Endothelial cell of umbilical vein (primary cell): ENCODE measurements at regions not wholly inside any gene's neighbourhood (a gene's known extent, or its start where the extent isn't known, plus 50 kb on each side); places are given as distances from the start of the nearest gene placed in this dataset.

Source experiments
- BruUV-seq: library from RNA; stranded (reverse); fragments of 400-500 nt; replicated peaks from 2 replicates; lab custom pipeline; 2021; lab: Mats Ljungman, UMichigan
- CTCF ChIA-PET: fragments of 300-600, 350-600 bp; sonication (Branson Sonifier 250); formaldehyde crosslinking; loops from one replicate; lab custom pipeline; 2021; ENCODE audit warnings: antibody characterized with exemption, inconsistent platforms; lab: Charles Lee
- POLR2A ChIA-PET: fragments of 300-600, 350-600 bp; sonication (Branson Sonifier 250); formaldehyde crosslinking; loops from one replicate; lab custom pipeline; 2021; ENCODE audit warnings: antibody characterized with exemption, inconsistent platforms; lab: Charles Lee
- DNase-seq: peaks from one replicate; pipeline ENCODE4 v3.0.0-alpha.2; 2011; ENCODE audit warnings: low read depth, low spot score
- FAIRE-seq: peaks from 2 replicates; lab custom pipeline; 2011; peaks lifted over from hg19 to GRCh38; lab: Jason Lieb, UNC
- H2AFZ ChIP-seq: 2 replicates; pipeline ENCODE4 v1.6.0; 2012; ENCODE audit warnings: low read depth, low read length, control low read depth, inconsistent platforms
- H3K27ac ChIP-seq: 2 replicates; pipeline ENCODE4 v1.5.1; 2011; ENCODE audit warnings: low read depth, mild to moderate bottlenecking, control low read depth, low read length, moderate library complexity; ENCODE audit not compliant: insufficient read depth
- H3K27me3 ChIP-seq, 2 experiments: 2 replicates each; pipeline versions ENCODE4 v1.6.0 to v1.6.1; 2011; ENCODE audit warnings: low read length in 2 of 2, mixed read lengths in 1 of 2; ENCODE audit not compliant: control insufficient read depth in 2 of 2, insufficient read depth in 2 of 2
- H3K36me3 ChIP-seq, 2 experiments: 2 replicates in 1 of 2; 3 replicates in 1 of 2; pipeline ENCODE4 v1.5.1; 2011; ENCODE audit warnings: low read length in 2 of 2, mild to moderate bottlenecking in 1 of 2, moderate library complexity in 1 of 2; ENCODE audit not compliant: control insufficient read depth in 2 of 2, insufficient read depth in 2 of 2; ENCODE audit errors: extremely low read depth in 1 of 2
- H3K4me1 ChIP-seq: 3 replicates; pipeline ENCODE4 v1.5.1; 2011; ENCODE audit warnings: mild to moderate bottlenecking, low read length; ENCODE audit not compliant: control insufficient read depth, insufficient read depth; ENCODE audit errors: extremely low read depth
- H3K4me2 ChIP-seq: 2 replicates; pipeline ENCODE4 v1.6.1; 2011; ENCODE audit warnings: low read length, control low read depth, mixed read lengths; ENCODE audit not compliant: insufficient read depth
- H3K4me3 ChIP-seq, 3 experiments: fragments of 200-600 bp in 1 of 3; sonication (generic), shearing (Covaris generic) in 1 of 3; replicated peaks in 1 of 3; 2 replicates each; pipeline ENCODE4 v1.5.1; 2011 to 2016; ENCODE audit warnings: control low read depth in 3 of 3, low read length in 3 of 3, mild to moderate bottlenecking in 2 of 3, inconsistent platforms in 1 of 3, low read depth in 1 of 3, moderate library complexity in 1 of 3; ENCODE audit not compliant: insufficient read depth in 1 of 3
- H3K79me2 ChIP-seq: 2 replicates; pipeline ENCODE4 v1.6.0; 2012; ENCODE audit warnings: low read length, inconsistent platforms; ENCODE audit not compliant: control insufficient read depth, insufficient read depth
- H3K9ac ChIP-seq: replicated peaks from 2 replicates; pipeline ENCODE3; 2011; ENCODE audit warnings: low read length, control low read depth; ENCODE audit not compliant: insufficient read depth; ENCODE audit errors: extremely low read depth
- H3K9me1 ChIP-seq: replicated peaks from 3 replicates; pipeline ENCODE4 v1.6.0; 2011; ENCODE audit warnings: mild to moderate bottlenecking, low read length; ENCODE audit not compliant: control insufficient read depth, insufficient read depth; ENCODE audit errors: extremely low read depth
- H3K9me3 ChIP-seq: replicated peaks from 2 replicates; pipeline ENCODE4 v1.5.1; 2012; ENCODE audit warnings: low read length, inconsistent platforms; ENCODE audit not compliant: control insufficient read depth, insufficient read depth
- H4K20me1 ChIP-seq: replicated peaks from 2 replicates; pipeline ENCODE3; 2011; ENCODE audit warnings: mild to moderate bottlenecking, low read length; ENCODE audit not compliant: control insufficient read depth, insufficient read depth; ENCODE audit errors: extremely low read depth
- EZH2 ChIP-seq: IDR thresholded peaks from 2 replicates; pipeline ENCODE4 v1.6.1; 2012; ENCODE audit warnings: borderline replicate concordance, low read depth, mild to moderate bottlenecking, moderate library complexity, low read length, inconsistent platforms; ENCODE audit not compliant: severe bottlenecking
- FOS ChIP-seq: IDR thresholded peaks from 2 replicates; pipeline ENCODE4 v1.6.1; 2011; ENCODE audit warnings: mild to moderate bottlenecking, low read length, moderate library complexity, borderline replicate concordance; ENCODE audit not compliant: insufficient read depth
- GATA2 ChIP-seq: IDR thresholded peaks from 2 replicates; pipeline ENCODE4 v1.7.0; 2011; ENCODE audit warnings: low read depth, mild to moderate bottlenecking, moderate library complexity, mixed read lengths, low read length; ENCODE audit not compliant: insufficient read length, insufficient read depth
- JUN ChIP-seq: IDR thresholded peaks from 2 replicates; pipeline ENCODE4 v1.6.1; 2011; ENCODE audit warnings: borderline replicate concordance, low read depth; ENCODE audit not compliant: insufficient read length, insufficient read depth
- MYC ChIP-seq: IDR thresholded peaks from one replicate; pipeline ENCODE4 v1.6.1; 2011; ENCODE audit warnings: mild to moderate bottlenecking, low read depth, low read length
- POLR2A ChIP-seq: IDR thresholded peaks from 2 replicates; pipeline ENCODE4 v1.6.1; 2012; ENCODE audit warnings: low read depth, mild to moderate bottlenecking, control low read depth, low read length
- POLR2AphosphoS5 ChIP-seq: IDR thresholded peaks from 2 replicates; pipeline ENCODE4 v1.6.1; 2012; ENCODE audit warnings: low read depth, mild to moderate bottlenecking, control low read depth, low read length, moderate library complexity; ENCODE audit not compliant: insufficient read depth
- dilution Hi-C: fragments of 300-500 bp; cut with MboI; formaldehyde crosslinking; loops from one replicate; pipeline ENCODE4 v1.15.0; 2019; ENCODE audit warnings: low sequenced_read_pairs; ENCODE audit not compliant: extremely low pct_ligation_motif_present
- intact Hi-C: fragments of 100-400 bp; cut with micrococcal nuclease; formaldehyde crosslinking; loops from one replicate; pipeline ENCODE4 v1.10.0; 2022
- TF ChIP-seq, protein P1 (sequence below), 2 donors: IDR thresholded peaks; 1 replicate in 1 of 2; 2 replicates in 1 of 2; pipeline ENCODE4 v1.5.1; 2011; ENCODE audit warnings: low read length in 2 of 2, mild to moderate bottlenecking in 2 of 2, moderate library complexity in 2 of 2, control low read depth in 1 of 2, inconsistent platforms in 1 of 2, low read depth in 1 of 2; ENCODE audit not compliant: insufficient read depth in 1 of 2; ENCODE audit errors: extremely low read depth in 1 of 2
- TF ChIP-seq, protein P2 (sequence below): IDR thresholded peaks from 2 replicates; pipeline ENCODE4 v1.6.1; 2011; ENCODE audit not compliant: insufficient read depth, insufficient read length

DNA sequence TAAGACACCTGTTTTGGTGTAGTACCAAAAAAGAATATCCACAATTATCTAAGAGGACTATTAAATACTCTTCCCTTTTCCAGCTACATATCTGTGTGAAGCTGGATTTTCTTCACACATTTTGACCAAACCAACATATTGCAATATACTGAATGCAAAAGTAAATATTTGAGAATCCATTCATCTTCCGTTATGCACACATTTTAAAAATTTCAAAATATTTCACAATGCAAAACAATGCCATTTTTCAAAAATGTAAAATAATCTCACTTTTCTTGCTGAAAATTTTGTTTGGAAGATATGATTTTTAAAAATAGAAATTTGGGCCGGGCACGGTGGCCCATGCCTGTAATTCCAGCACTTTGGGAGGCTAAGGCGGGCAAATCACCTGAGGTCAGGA, 133.9 kb upstream of the FUT8 start:
- no peaks in the 10 kb centered on the region for H3K27me3 ChIP-seq
- no peaks in the 10 kb centered on the region for H3K4me1 ChIP-seq
- POLR2A ChIA-PET = no interaction called here
- BruUV-seq = no TSS peak
- H3K27ac ChIP-seq = no peak overlapping the region
- intact Hi-C loops (no loop called here), dilution Hi-C loops (no loop called here)
- H3K4me2 ChIP-seq = no peak overlapping the region
- H4K20me1 ChIP-seq = no peaks in the 10 kb centered on the region
- CTCF ChIA-PET = no interaction called here
- no peaks in the 10 kb centered on the region for H3K36me3 ChIP-seq
- no peak overlapping the region for H2AFZ ChIP-seq
- no peak overlapping the region for H3K4me3 ChIP-seq
- TF ChIP-seq JUN = no peak
- no peak for TF ChIP-seq POLR2AphosphoS5
- TF ChIP-seq, protein P1, sequence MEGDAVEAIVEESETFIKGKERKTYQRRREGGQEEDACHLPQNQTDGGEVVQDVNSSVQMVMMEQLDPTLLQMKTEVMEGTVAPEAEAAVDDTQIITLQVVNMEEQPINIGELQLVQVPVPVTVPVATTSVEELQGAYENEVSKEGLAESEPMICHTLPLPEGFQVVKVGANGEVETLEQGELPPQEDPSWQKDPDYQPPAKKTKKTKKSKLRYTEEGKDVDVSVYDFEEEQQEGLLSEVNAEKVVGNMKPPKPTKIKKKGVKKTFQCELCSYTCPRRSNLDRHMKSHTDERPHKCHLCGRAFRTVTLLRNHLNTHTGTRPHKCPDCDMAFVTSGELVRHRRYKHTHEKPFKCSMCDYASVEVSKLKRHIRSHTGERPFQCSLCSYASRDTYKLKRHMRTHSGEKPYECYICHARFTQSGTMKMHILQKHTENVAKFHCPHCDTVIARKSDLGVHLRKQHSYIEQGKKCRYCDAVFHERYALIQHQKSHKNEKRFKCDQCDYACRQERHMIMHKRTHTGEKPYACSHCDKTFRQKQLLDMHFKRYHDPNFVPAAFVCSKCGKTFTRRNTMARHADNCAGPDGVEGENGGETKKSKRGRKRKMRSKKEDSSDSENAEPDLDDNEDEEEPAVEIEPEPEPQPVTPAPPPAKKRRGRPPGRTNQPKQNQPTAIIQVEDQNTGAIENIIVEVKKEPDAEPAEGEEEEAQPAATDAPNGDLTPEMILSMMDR (IDR thresholded peaks at IDR 0.05; ENCODE audit: extremely low read depth in 1 of 2, insufficient read depth in 1 of 2, low read depth in 1 of 2, low read length in 2 of 2) = no peak
- no peak for TF ChIP-seq EZH2
- TF ChIP-seq FOS = no peak
- no peak for TF ChIP-seq POLR2A
- TF ChIP-seq, protein P2, sequence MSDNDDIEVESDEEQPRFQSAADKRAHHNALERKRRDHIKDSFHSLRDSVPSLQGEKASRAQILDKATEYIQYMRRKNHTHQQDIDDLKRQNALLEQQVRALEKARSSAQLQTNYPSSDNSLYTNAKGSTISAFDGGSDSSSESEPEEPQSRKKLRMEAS = no peak
- no peak for TF ChIP-seq GATA2
- no peak for TF ChIP-seq MYC
- no peaks in the 10 kb centered on the region for H3K79me2 ChIP-seq
- no peaks in the 10 kb centered on the region for H3K9me3 ChIP-seq
- H3K9me1 ChIP-seq = no peaks in the 10 kb centered on the region
- no peak for DNase-seq
- peak; percentile 4 for FAIRE-seq
- H3K9ac ChIP-seq = no peak overlapping the region
